ENCODE measurements at regions not wholly inside any gene's neighbourhood (a gene's known extent, or its start where the extent isn't known, plus 50 kb on each side); places are given as distances from the start of the nearest gene placed in this dataset.

DNA sequence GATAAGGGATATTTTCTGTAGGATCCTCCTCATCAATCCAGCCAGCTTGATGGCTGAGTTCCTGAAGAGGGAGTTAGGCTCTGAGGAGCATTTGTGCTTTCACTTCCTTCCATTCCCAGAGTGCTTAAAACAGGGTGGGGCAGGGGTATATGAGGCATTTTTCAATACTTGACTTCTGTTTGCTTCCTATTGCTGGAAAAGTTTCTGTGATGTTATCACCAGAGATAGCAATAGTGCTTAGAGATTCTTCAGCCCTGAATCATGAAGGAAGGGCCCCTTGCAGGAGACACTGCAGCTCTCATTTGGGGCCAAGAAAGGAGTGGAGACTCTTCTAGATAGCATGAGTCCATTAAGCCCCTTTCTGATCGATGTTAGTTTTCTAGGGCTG lies 166.7 kb upstream of the RPS6KA3 start:
- TF ChIP-seq, protein P1, sequence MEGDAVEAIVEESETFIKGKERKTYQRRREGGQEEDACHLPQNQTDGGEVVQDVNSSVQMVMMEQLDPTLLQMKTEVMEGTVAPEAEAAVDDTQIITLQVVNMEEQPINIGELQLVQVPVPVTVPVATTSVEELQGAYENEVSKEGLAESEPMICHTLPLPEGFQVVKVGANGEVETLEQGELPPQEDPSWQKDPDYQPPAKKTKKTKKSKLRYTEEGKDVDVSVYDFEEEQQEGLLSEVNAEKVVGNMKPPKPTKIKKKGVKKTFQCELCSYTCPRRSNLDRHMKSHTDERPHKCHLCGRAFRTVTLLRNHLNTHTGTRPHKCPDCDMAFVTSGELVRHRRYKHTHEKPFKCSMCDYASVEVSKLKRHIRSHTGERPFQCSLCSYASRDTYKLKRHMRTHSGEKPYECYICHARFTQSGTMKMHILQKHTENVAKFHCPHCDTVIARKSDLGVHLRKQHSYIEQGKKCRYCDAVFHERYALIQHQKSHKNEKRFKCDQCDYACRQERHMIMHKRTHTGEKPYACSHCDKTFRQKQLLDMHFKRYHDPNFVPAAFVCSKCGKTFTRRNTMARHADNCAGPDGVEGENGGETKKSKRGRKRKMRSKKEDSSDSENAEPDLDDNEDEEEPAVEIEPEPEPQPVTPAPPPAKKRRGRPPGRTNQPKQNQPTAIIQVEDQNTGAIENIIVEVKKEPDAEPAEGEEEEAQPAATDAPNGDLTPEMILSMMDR (IDR thresholded peaks at IDR 0.05): no peak
- TF ChIP-seq, protein P2, sequence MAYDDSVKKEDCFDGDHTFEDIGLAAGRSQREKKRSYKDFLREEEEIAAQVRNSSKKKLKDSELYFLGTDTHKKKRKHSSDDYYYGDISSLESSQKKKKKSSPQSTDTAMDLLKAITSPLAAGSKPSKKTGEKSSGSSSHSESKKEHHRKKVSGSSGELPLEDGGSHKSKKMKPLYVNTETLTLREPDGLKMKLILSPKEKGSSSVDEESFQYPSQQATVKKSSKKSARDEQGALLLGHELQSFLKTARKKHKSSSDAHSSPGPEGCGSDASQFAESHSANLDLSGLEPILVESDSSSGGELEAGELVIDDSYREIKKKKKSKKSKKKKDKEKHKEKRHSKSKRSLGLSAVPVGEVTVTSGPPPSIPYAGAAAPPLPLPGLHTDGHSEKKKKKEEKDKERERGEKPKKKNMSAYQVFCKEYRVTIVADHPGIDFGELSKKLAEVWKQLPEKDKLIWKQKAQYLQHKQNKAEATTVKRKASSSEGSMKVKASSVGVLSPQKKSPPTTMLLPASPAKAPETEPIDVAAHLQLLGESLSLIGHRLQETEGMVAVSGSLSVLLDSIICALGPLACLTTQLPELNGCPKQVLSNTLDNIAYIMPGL (CRISPR knock-in tag; IDR thresholded peaks at IDR 0.05): no peak
- no peak for TF ChIP-seq ETV6 (CRISPR knock-in tag; IDR thresholded peaks at IDR 0.05)
- TF ChIP-seq NR3C1 (CRISPR knock-in tag; conservative IDR thresholded peaks at IDR 0.05; ENCODE audit: low read depth): no peak
- no peak for TF ChIP-seq IRF2 (CRISPR knock-in tag; IDR thresholded peaks at IDR 0.05; ENCODE audit: borderline replicate concordance, low read depth)
- TF ChIP-seq ZNF138 (CRISPR knock-in tag; conservative IDR thresholded peaks at IDR 0.05): no peak
- TF ChIP-seq, protein P3, sequence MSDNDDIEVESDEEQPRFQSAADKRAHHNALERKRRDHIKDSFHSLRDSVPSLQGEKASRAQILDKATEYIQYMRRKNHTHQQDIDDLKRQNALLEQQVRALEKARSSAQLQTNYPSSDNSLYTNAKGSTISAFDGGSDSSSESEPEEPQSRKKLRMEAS (CRISPR knock-in tag; IDR thresholded peaks at IDR 0.05): no peak
- TF ChIP-seq CREM (CRISPR knock-in tag; IDR thresholded peaks at IDR 0.05): no peak
- no peak for TF ChIP-seq TP53 (CRISPR knock-in tag; IDR thresholded peaks at IDR 0.05)
- TF ChIP-seq, protein P4, sequence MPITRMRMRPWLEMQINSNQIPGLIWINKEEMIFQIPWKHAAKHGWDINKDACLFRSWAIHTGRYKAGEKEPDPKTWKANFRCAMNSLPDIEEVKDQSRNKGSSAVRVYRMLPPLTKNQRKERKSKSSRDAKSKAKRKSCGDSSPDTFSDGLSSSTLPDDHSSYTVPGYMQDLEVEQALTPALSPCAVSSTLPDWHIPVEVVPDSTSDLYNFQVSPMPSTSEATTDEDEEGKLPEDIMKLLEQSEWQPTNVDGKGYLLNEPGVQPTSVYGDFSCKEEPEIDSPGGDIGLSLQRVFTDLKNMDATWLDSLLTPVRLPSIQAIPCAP (CRISPR knock-in tag; IDR thresholded peaks at IDR 0.05): no peak
- TF ChIP-seq, protein P5, sequence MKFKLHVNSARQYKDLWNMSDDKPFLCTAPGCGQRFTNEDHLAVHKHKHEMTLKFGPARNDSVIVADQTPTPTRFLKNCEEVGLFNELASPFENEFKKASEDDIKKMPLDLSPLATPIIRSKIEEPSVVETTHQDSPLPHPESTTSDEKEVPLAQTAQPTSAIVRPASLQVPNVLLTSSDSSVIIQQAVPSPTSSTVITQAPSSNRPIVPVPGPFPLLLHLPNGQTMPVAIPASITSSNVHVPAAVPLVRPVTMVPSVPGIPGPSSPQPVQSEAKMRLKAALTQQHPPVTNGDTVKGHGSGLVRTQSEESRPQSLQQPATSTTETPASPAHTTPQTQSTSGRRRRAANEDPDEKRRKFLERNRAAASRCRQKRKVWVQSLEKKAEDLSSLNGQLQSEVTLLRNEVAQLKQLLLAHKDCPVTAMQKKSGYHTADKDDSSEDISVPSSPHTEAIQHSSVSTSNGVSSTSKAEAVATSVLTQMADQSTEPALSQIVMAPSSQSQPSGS (CRISPR knock-in tag; IDR thresholded peaks at IDR 0.05; ENCODE audit: borderline replicate concordance, low read depth): no peak
- TF ChIP-seq NFE2L1 (CRISPR knock-in tag; IDR thresholded peaks at IDR 0.05): no peak

Data from WTC11 (cell line).